ENCODE measurements at regions not wholly inside any gene's neighbourhood (a gene's known extent, or its start where the extent isn't known, plus 50 kb on each side); places are given as distances from the start of the nearest gene placed in this dataset.

- Histone ChIP-seq H2AFZ (ENCODE audit: low read length) (no peak overlapping the region), H4K20me1 (replicated peaks in 1 of 2; ENCODE audit: control insufficient read depth in 1 of 2, insufficient read depth in 2 of 2, low read length in 2 of 2) (no peaks in the 10 kb centered on the region), H3K9me3 (ENCODE audit: insufficient read depth in 2 of 2, low read depth in 1 of 2, low read length in 1 of 2) (no peaks in the 10 kb centered on the region), H2BK120ac (replicated peaks; ENCODE audit: low read depth, low read length) (no peak overlapping the region), H3K27me3 (replicated peaks in 1 of 4; ENCODE audit: control insufficient read depth in 3 of 4, extremely low read depth in 1 of 4, insufficient read depth in 3 of 4, low read length in 3 of 4) (no peaks in the 10 kb centered on the region; a peak in 1 of 7 replicates), H3K79me1 (ENCODE audit: low read depth, low read length) (no peaks in the 10 kb centered on the region), H3K23me2 (ENCODE audit: low read depth, low read length) (no peaks in the 10 kb centered on the region), H3K23ac (ENCODE audit: insufficient read length) (no peak overlapping the region), H3K56ac (replicated peaks; ENCODE audit: insufficient read length, low read depth, low read length) (no peak overlapping the region), H3K36me3 (ENCODE audit: control insufficient read depth in 2 of 4, insufficient read depth in 4 of 4, low read length in 3 of 4) (no peaks in the 10 kb centered on the region), H3K27ac (ENCODE audit: low read depth, low read length) (no peak overlapping the region), H2BK20ac (ENCODE audit: low read length) (no peak overlapping the region), H3K9ac (replicated peaks in 1 of 4; ENCODE audit: extremely low read depth in 1 of 4, low read depth in 3 of 4, low read length in 3 of 4) (no peak overlapping the region), H3K79me2 (ENCODE audit: control insufficient read depth in 1 of 2, insufficient read depth in 2 of 2, low read length in 2 of 2) (no peaks in the 10 kb centered on the region), H2BK5ac (ENCODE audit: low read depth, low read length) (no peak overlapping the region), H3K4me2 (ENCODE audit: insufficient read depth in 1 of 2, low read depth in 2 of 2, low read length in 2 of 2) (no peak overlapping the region), H2AK5ac (ENCODE audit: low read depth, low read length) (no peak overlapping the region), H3K4me1 (replicated peaks in 1 of 4; ENCODE audit: control insufficient read depth in 3 of 4, insufficient read depth in 4 of 4, low read length in 3 of 4) (no peaks in the 10 kb centered on the region; a peak in 1 of 7 replicates), H4K91ac (replicated peaks; ENCODE audit: insufficient read length, low read length) (no peak overlapping the region), H4K8ac (ENCODE audit: extremely low read depth, insufficient read depth, low read length) (no peak overlapping the region), H2BK15ac (ENCODE audit: low read length) (no peak overlapping the region), H3K14ac (ENCODE audit: insufficient read length) (no peak overlapping the region), H3K4ac (replicated peaks; ENCODE audit: insufficient read length, low read depth, low read length) (no peak overlapping the region), H3K4me3 (ENCODE audit: extremely low read depth in 1 of 4, insufficient read depth in 2 of 4, low read depth in 3 of 4, low read length in 4 of 4) (no peak overlapping the region), H2BK12ac (ENCODE audit: low read depth, low read length) (no peak overlapping the region), H4K5ac (ENCODE audit: insufficient read length, low read depth, low read length) (no peak overlapping the region), H3K18ac (ENCODE audit: extremely low read depth, low read length) (no peak overlapping the region)
- DNase-seq (ENCODE audit: low read depth in 1 of 2, low spot score in 2 of 2) = no peak
- 88% methylated on average over 2 of the region's 2 CpGs; no CpG with 5 or more reads in 1 of the 2 experiments for WGBS, 2 experiments (ENCODE audit: extremely low coverage in 1 of 2, insufficient coverage in 1 of 2, insufficient read length in 1 of 2, insufficient replicate concordance in 2 of 2, low coverage in 1 of 2, low lambda C conversion rate in 2 of 2, missing lambda C conversion rate in 1 of 2)
- CTCF ChIA-PET (ENCODE audit: partially characterized antibody) = no interaction called here
- POLR2A ChIA-PET (ENCODE audit: partially characterized antibody) = no interaction called here
- no peak for TF ChIP-seq JUN (IDR thresholded peaks at IDR 0.05; ENCODE audit: low read depth, low read length)
- no peak for TF ChIP-seq CBX8 (IDR thresholded peaks at IDR 0.05; ENCODE audit: borderline replicate concordance, low read depth, low read length)
- no peak for TF ChIP-seq MAFK (IDR thresholded peaks at IDR 0.05; ENCODE audit: low read depth, low read length)
- TF ChIP-seq SP1 (IDR thresholded peaks at IDR 0.05; ENCODE audit: low read depth, low read length) = no peak
- TF ChIP-seq EP300 (IDR thresholded peaks at IDR 0.05; ENCODE audit: borderline replicate concordance in 1 of 2, low read depth in 2 of 2, low read length in 2 of 2) = no peak
- no peak for TF ChIP-seq POU5F1 (IDR thresholded peaks at IDR 0.05; ENCODE audit: low read depth, low read length)
- TF ChIP-seq KDM1A (IDR thresholded peaks at IDR 0.05; ENCODE audit: borderline replicate concordance, low read length) = no peak
- TF ChIP-seq POLR2A (IDR thresholded peaks at IDR 0.05; ENCODE audit: control extremely low read depth in 1 of 2, low read depth in 2 of 2, low read length in 2 of 2) = no peak
- no peak for TF ChIP-seq KDM4A (IDR thresholded peaks at IDR 0.05; ENCODE audit: low read depth, low read length, severe bottlenecking)
- no peak for TF ChIP-seq SP2 (IDR thresholded peaks at IDR 0.05; ENCODE audit: low read length)
- no peak for TF ChIP-seq BRCA1 (IDR thresholded peaks at IDR 0.05; ENCODE audit: low read depth, low read length)
- no peak for TF ChIP-seq ZNF274 (IDR thresholded peaks at IDR 0.05; ENCODE audit: borderline replicate concordance, extremely low read depth, low read length)
- TF ChIP-seq HDAC6 (IDR thresholded peaks at IDR 0.05; ENCODE audit: low read depth, low read length) = no peak
- TF ChIP-seq PHF8 (conservative IDR thresholded peaks at IDR 0.05; ENCODE audit: low read depth, low read length) = no peak
- TF ChIP-seq SIN3A (conservative IDR thresholded peaks at IDR 0.05 in 1 of 2, IDR thresholded peaks at IDR 0.05 in 1 of 2; ENCODE audit: low read depth in 1 of 2, low read length in 2 of 2) = no peak
- no peak for FAIRE-seq
These were observed 87.7 kb upstream of the TNFSF4 start for GRCh38 chr1:173294843-173295242.

Data from H1 (cell line).